A673 (cell line): ENCODE measurements at regions not wholly inside any gene's neighbourhood (a gene's known extent, or its start where the extent isn't known, plus 50 kb on each side); places are given as distances from the start of the nearest gene placed in this dataset.

Experiments used
- CTCF ChIP-seq: fragments of 300-800, 200-600 bp; sonication (generic); conservative IDR thresholded peaks from 2 replicates; pipeline ENCODE4 v1.5.1; 2017; ENCODE audit warnings: low read depth, mild to moderate bottlenecking, antibody characterized with exemption, low read length, moderate library complexity, mixed read lengths
- EZH2 ChIP-seq: fragments of 200-600 bp; sonication (generic); IDR thresholded peaks from 2 replicates; pipeline ENCODE4 v1.6.1; 2017; ENCODE audit warnings: borderline replicate concordance, low read depth, mild to moderate bottlenecking, mixed read lengths, antibody characterized with exemption, low read length; ENCODE audit not compliant: poor library complexity, severe bottlenecking

- no peak for TF ChIP-seq CTCF
- no peak for TF ChIP-seq EZH2
Observed at GRCh38 chr11:134485316-134485715, 73.3 kb upstream of the B3GAT1 start.
